ENCODE measurements at regions not wholly inside any gene's neighbourhood (a gene's known extent, or its start where the extent isn't known, plus 50 kb on each side); places are given as distances from the start of the nearest gene placed in this dataset.
"Not testable (repeated sequence)": the region's sequence is repeated elsewhere in the genome, so short reads cannot be mapped to it uniquely, and the experiment has no call there.

DNA sequence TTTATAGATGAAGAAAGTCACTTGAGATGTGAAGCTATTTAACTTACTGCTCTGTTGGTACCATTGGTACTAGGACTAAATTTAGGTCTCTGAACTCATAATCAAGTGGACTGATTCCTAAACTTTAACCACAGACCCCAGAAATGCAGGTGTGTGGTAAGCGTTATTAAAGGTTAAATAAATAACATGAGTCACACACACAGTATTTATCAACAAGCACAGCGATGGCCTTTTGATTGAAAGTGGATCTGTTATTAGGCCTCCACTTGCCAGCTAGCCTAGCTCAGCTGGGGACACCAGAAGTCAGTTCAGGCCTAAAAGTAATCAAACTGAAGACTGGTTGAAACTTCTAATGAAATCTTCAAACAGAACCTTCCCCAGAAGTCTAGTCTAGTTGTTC, 161.3 kb upstream of the DPP10 start:
- Histone ChIP-seq H3K27me3 (ENCODE audit: control insufficient read depth, insufficient read depth, low read length) (no peaks in the 10 kb centered on the region), H3K36me3 (ENCODE audit: control insufficient read depth, insufficient read depth, low read length) (no peaks in the 10 kb centered on the region), H3K4me3 (ENCODE audit: low read depth, low read length) (no peak overlapping the region)
- no peak for DNase-seq (ENCODE audit: low read depth)
- ChIA-PET POLR2A (no interaction called here), CTCF (no interaction called here)
- TF ChIP-seq, protein P1, sequence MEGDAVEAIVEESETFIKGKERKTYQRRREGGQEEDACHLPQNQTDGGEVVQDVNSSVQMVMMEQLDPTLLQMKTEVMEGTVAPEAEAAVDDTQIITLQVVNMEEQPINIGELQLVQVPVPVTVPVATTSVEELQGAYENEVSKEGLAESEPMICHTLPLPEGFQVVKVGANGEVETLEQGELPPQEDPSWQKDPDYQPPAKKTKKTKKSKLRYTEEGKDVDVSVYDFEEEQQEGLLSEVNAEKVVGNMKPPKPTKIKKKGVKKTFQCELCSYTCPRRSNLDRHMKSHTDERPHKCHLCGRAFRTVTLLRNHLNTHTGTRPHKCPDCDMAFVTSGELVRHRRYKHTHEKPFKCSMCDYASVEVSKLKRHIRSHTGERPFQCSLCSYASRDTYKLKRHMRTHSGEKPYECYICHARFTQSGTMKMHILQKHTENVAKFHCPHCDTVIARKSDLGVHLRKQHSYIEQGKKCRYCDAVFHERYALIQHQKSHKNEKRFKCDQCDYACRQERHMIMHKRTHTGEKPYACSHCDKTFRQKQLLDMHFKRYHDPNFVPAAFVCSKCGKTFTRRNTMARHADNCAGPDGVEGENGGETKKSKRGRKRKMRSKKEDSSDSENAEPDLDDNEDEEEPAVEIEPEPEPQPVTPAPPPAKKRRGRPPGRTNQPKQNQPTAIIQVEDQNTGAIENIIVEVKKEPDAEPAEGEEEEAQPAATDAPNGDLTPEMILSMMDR (IDR thresholded peaks at IDR 0.05; ENCODE audit: insufficient read depth, low read depth, low read length): no peak

DNA sequence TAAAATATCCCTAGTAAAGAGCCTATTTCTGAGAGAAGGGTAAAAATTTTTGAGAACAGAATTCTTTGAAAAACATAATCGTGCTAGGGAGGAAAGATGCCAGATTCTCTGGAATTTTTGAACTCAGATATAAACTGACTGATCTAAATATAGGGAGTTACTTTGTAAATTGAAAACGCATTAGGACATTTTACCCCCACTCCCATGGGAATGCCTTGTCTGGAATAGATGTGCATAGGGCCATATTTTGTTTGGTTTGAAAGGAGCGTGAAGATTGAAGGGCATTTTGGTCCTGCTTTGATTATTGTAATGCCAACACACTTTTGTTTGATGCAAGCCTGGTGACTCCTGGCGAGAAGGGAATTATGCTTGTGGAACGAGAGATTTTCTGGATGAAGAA, 158.7 kb upstream of the DPP10 start:
- DNase-seq (ENCODE audit: low read depth): no peak
- Histone ChIP-seq H3K4me3 (ENCODE audit: low read depth, low read length) (no peak overlapping the region), H3K27me3 (ENCODE audit: control insufficient read depth, insufficient read depth, low read length) (no peaks in the 10 kb centered on the region), H3K36me3 (ENCODE audit: control insufficient read depth, insufficient read depth, low read length) (no peaks in the 10 kb centered on the region)
- CTCF ChIA-PET: no interaction called here
- POLR2A ChIA-PET: no interaction called here
- TF ChIP-seq, protein P1 (IDR thresholded peaks at IDR 0.05; ENCODE audit: insufficient read depth, low read depth, low read length): no peak

DNA sequence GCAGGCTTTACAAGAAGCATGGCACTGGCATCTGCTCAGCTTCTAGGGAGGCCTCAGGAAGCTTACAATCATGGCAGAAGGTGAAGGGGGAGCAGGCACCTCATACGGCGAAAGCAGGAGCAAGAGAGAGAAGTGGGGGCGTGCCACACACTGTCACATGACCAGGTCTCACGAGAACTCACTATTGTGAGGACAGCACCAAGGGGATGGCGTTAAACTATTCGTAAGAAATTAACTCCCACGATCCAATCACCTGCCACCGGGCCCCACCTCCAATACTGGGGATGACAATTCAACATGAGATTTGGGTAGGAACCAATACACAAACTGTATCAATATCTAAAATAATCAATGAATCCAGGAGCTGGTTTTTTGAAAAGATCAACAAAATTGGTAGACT, 156.0 kb upstream of the DPP10 start:
- CTCF ChIA-PET: no interaction called here
- no peak for DNase-seq (ENCODE audit: low read depth)
- Histone ChIP-seq H3K4me3 (ENCODE audit: low read depth, low read length) (no peak overlapping the region), H3K27me3 (ENCODE audit: control insufficient read depth, insufficient read depth, low read length) (no peaks in the 10 kb centered on the region), H3K36me3 (ENCODE audit: control insufficient read depth, insufficient read depth, low read length) (no peaks in the 10 kb centered on the region)
- TF ChIP-seq, protein P1 (IDR thresholded peaks at IDR 0.05; ENCODE audit: insufficient read depth, low read depth, low read length): no peak
- POLR2A ChIA-PET: no interaction called here

DNA sequence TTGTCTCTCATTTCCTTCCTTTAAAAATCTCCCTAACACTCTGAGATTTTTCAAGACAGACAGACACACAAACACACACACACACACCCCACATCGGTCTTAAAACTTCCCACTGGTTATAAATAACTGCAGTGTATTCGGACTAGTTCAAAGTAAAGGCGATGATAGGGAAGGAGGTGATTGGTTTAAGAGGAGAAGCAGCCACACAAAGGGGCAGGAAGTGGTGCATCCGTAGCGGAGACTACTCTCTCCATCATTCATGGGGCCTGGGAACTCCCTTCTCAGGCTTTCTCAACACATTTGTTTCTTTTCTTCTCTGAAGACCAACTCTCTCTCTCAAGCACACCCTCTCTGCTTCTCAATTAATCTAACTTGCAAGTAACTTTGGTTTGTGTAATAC, 149.1 kb upstream of the DPP10 start:
- POLR2A ChIA-PET: no interaction called here
- H3K27me3 ChIP-seq (ENCODE audit: control insufficient read depth, insufficient read depth, low read length): no peaks in the 10 kb centered on the region
- TF ChIP-seq, protein P1 (IDR thresholded peaks at IDR 0.05; ENCODE audit: insufficient read depth, low read depth, low read length): no peak
- no peak for DNase-seq (ENCODE audit: low read depth)
- CTCF ChIA-PET: no interaction called here
- no peaks in the 10 kb centered on the region for H3K36me3 ChIP-seq (ENCODE audit: control insufficient read depth, insufficient read depth, low read length)
- no peak overlapping the region for H3K4me3 ChIP-seq (ENCODE audit: low read depth, low read length)

DNA sequence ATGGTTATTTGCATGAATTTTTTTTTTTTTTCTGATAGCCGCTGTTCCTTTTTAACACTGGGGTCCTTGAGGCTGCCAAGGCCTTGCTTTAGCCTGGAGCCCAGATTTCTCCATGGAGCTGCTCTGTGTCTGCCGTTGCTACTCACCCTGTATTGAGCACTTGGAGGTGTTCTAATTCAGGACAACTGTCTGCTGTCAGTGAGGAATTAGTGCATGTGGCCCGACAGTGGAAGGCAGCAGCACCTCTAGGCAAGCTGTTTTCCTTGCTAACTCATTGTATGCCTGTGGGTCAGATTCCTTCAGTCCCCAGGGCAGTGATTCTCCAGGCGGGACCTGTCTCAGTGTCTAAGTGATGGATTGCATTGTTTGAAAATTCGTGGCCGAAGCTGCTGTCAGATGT, 147.7 kb upstream of the DPP10 start:
- ChIA-PET POLR2A (no interaction called here), CTCF (no interaction called here)
- no peaks in the 10 kb centered on the region for H3K27me3 ChIP-seq (ENCODE audit: control insufficient read depth, insufficient read depth, low read length)
- H3K36me3 ChIP-seq (ENCODE audit: control insufficient read depth, insufficient read depth, low read length): no peaks in the 10 kb centered on the region
- no peak overlapping the region for H3K4me3 ChIP-seq (ENCODE audit: low read depth, low read length)
- TF ChIP-seq, protein P1 (IDR thresholded peaks at IDR 0.05; ENCODE audit: insufficient read depth, low read depth, low read length): no peak
- DNase-seq (ENCODE audit: low read depth): no peak

DNA sequence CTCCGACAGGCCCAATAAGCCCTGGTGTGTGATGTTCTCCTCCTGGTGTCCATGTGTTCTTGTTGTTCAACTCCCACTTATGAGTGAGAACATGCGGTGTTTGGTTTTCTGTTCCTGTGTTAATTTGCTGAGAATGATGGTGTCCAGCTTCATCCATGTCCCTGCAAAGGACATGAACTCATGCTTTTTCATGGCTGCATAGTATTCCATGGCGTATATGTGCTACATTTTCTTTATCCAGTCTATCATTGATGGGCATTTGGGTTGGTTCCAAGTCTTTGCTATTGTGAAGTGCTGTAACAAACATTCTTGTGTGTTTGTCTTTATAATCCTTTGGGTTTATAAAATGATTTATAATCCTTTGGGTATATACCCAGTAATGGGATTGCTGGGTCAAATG, 142.1 kb upstream of the DPP10 start:
- POLR2A ChIA-PET; H3K36me3 ChIP-seq (ENCODE audit: control insufficient read depth, insufficient read depth, low read length); CTCF ChIA-PET; DNase-seq (ENCODE audit: low read depth); H3K4me3 ChIP-seq (ENCODE audit: low read depth, low read length); H3K27me3 ChIP-seq (ENCODE audit: control insufficient read depth, insufficient read depth, low read length): not testable (repeated sequence)
